Upper lobe of left lung (tissue), 6 donors: ENCODE measurements at regions not wholly inside any gene's neighbourhood (a gene's known extent, or its start where the extent isn't known, plus 50 kb on each side); places are given as distances from the start of the nearest gene placed in this dataset.

Source experiments
- ATAC-seq, 2 donors: fragments of 200-7000 bp; cut with Tn5 transposase; one replicate each; pipeline ENCODE4 v1.9.1; 2022; ENCODE audit warnings: mild to moderate bottlenecking in 2 of 2, moderate library complexity in 2 of 2; ENCODE audit not compliant: low FRiP score in 2 of 2
- DNase-seq, 2 donors: peaks; one replicate each; pipeline ENCODE4 v3.0.0-alpha.2; 2019 to 2020
- H3K27ac ChIP-seq, 4 donors: fragments of 200-600 bp; sonication (generic); one replicate each; pipeline ENCODE4 v1.5.1; 2016 to 2019
- H3K27me3 ChIP-seq, 4 donors: fragments of 200-600 bp; sonication (generic); one replicate each; pipeline ENCODE4 v1.5.1; 2017 to 2019
- H3K36me3 ChIP-seq, 4 donors: fragments of 200-600 bp; sonication (generic); one replicate each; pipeline ENCODE4 v1.5.1; 2016 to 2019
- H3K4me1 ChIP-seq, 4 donors: fragments of 200-600 bp; sonication (generic); one replicate each; pipeline ENCODE4 v1.5.1; 2018 to 2019
- H3K4me3 ChIP-seq, 4 donors: fragments of 200-600 bp; sonication (generic); one replicate each; pipeline ENCODE4 v1.5.1; 2017 to 2019; ENCODE audit warnings: mild to moderate bottlenecking in 2 of 4, moderate library complexity in 1 of 4
- H3K9me3 ChIP-seq, 4 donors: fragments of 200-600 bp; sonication (generic); one replicate each; pipeline ENCODE4 v1.5.1; 2018 to 2019
- EP300 ChIP-seq, 4 donors: sonication (generic); formaldehyde crosslinking; IDR thresholded peaks; one replicate each; pipeline ENCODE4 v1.5.1; 2017; ENCODE audit warnings: antibody characterized with exemption in 4 of 4, control low read depth in 2 of 4
- POLR2A ChIP-seq, 4 donors: fragments of 450-650 bp; IDR thresholded peaks; one replicate each; pipeline ENCODE4 v1.5.1; 2016 to 2017; ENCODE audit warnings: antibody characterized with exemption in 4 of 4, mild to moderate bottlenecking in 2 of 4
- POLR2AphosphoS5 ChIP-seq, 2 donors: sonication (generic); formaldehyde crosslinking; IDR thresholded peaks; one replicate each; pipeline ENCODE4 v1.5.1; 2017; ENCODE audit warnings: antibody characterized with exemption in 2 of 2
- WGBS, 2 donors: methylation state at CpG; one replicate each; pipeline ENCODE4 v1.1.5; 2017 to 2018; 5-methylcytosine and 5-hydroxymethylcytosine counted together
- TF ChIP-seq, protein P1 (sequence below), 6 experiments: fragments of 450-650 bp in 4 of 6; fragments of 200-600 bp in 2 of 6; sonication (generic) in 2 of 6; IDR thresholded peaks; one replicate each; pipeline ENCODE4 v1.5.1; 2016 to 2019; ENCODE audit warnings: antibody characterized with exemption in 6 of 6
- donor health status: DM: no; HTN: no; CAD: no; lungs with moderate emphysema.
- donor health status: DM: no; HTN: yes; CAD: no; lungs with severe emphysema.

DNA sequence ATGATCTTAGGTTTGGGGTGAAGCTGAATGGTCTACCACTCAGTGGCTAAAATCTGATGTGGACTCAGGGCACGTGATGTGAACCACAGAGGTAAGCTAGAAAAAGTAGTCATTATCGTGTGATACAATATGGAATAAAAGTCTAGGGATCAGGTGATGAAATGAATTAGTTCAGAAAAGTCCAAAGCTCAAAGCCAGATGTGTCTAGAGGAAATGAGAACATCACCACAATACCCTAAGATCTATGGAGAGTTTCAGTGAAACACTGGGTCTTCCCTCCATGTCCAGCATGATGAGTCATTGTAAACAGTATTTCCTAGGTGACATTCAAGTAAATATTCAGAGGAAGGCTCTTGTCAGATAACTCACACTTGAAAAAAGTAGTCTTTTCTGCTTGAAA lies 1257.4 kb upstream of the ZEB2 start:
- H3K27me3 ChIP-seq: no peaks in the 10 kb centered on the region
- DNase-seq (no peak), ATAC-seq (no peak)
- no peaks in the 10 kb centered on the region for H3K9me3 ChIP-seq
- H3K4me1 ChIP-seq: no peaks in the 10 kb centered on the region
- no peaks in the 10 kb centered on the region for H3K36me3 ChIP-seq
- no peak overlapping the region for H3K27ac ChIP-seq
- no peak overlapping the region for H3K4me3 ChIP-seq
- WGBS, 2 donors: 91 to 92% methylated on average over 2 of the region's 2 CpGs
- TF ChIP-seq, protein P1, sequence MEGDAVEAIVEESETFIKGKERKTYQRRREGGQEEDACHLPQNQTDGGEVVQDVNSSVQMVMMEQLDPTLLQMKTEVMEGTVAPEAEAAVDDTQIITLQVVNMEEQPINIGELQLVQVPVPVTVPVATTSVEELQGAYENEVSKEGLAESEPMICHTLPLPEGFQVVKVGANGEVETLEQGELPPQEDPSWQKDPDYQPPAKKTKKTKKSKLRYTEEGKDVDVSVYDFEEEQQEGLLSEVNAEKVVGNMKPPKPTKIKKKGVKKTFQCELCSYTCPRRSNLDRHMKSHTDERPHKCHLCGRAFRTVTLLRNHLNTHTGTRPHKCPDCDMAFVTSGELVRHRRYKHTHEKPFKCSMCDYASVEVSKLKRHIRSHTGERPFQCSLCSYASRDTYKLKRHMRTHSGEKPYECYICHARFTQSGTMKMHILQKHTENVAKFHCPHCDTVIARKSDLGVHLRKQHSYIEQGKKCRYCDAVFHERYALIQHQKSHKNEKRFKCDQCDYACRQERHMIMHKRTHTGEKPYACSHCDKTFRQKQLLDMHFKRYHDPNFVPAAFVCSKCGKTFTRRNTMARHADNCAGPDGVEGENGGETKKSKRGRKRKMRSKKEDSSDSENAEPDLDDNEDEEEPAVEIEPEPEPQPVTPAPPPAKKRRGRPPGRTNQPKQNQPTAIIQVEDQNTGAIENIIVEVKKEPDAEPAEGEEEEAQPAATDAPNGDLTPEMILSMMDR (IDR thresholded peaks at IDR 0.05): no peak
- TF ChIP-seq EP300 (IDR thresholded peaks at IDR 0.05) (no peak), POLR2AphosphoS5 (IDR thresholded peaks at IDR 0.05) (no peak), POLR2A (IDR thresholded peaks at IDR 0.05) (no peak)

DNA sequence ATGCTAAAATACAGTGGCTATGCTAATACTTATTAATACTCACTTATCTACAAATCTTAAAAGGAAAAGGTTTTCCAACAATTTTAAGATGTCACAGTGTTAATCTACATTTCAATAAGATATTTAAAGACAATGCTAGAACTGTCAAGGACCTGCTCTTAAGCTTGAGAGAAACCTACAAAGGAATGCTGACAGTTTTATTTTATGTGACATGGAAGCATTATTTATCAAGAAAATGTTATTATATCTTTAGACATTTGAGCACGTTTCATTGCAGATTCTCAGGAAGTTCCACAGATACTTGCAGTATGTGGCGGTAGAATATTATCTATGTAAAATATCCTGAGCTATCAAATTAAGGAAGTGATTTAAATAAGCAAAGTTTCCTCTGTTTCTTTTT lies 1255.7 kb upstream of the ZEB2 start:
- ATAC-seq (no peak), DNase-seq (no peak)
- Histone ChIP-seq H3K4me3 (no peak overlapping the region), H3K4me1 (no peaks in the 10 kb centered on the region), H3K27ac (no peak overlapping the region), H3K36me3 (no peaks in the 10 kb centered on the region), H3K9me3 (no peaks in the 10 kb centered on the region), H3K27me3 (no peaks in the 10 kb centered on the region)
- TF ChIP-seq POLR2A (IDR thresholded peaks at IDR 0.05) (no peak), EP300 (IDR thresholded peaks at IDR 0.05) (no peak), POLR2AphosphoS5 (IDR thresholded peaks at IDR 0.05) (no peak)
- TF ChIP-seq, protein P1 (IDR thresholded peaks at IDR 0.05): no peak
- WGBS, 2 donors: 40 to 54% methylated on average over 2 of the region's 2 CpGs

DNA sequence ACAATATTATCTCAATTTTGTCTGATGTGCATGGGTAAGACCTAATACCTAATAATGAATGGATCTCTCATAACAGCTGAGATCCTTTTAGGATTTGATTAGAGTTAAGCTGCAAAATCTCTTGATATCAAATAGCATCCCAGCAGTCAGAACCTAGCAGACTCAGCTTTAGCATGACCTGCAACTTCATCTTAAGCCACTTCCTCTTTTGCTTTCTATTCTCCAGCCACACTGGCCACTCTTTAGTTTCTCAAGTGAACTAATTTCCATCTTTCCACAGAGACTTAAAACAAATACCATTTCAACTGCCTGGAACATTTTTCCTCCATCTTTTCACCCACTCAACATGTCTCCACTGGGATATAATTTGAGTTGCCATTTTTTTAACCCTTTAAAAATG lies 1251.6 kb upstream of the ZEB2 start:
- no peak for TF ChIP-seq EP300 (IDR thresholded peaks at IDR 0.05)
- H3K4me1 ChIP-seq: no peaks in the 10 kb centered on the region
- H3K36me3 ChIP-seq: no peaks in the 10 kb centered on the region
- H3K27ac ChIP-seq: no peak overlapping the region
- DNase-seq: no peak
- no peak for ATAC-seq
- H3K4me3 ChIP-seq: no peak overlapping the region
- H3K9me3 ChIP-seq: no peaks in the 10 kb centered on the region
- H3K27me3 ChIP-seq: no peaks in the 10 kb centered on the region

DNA sequence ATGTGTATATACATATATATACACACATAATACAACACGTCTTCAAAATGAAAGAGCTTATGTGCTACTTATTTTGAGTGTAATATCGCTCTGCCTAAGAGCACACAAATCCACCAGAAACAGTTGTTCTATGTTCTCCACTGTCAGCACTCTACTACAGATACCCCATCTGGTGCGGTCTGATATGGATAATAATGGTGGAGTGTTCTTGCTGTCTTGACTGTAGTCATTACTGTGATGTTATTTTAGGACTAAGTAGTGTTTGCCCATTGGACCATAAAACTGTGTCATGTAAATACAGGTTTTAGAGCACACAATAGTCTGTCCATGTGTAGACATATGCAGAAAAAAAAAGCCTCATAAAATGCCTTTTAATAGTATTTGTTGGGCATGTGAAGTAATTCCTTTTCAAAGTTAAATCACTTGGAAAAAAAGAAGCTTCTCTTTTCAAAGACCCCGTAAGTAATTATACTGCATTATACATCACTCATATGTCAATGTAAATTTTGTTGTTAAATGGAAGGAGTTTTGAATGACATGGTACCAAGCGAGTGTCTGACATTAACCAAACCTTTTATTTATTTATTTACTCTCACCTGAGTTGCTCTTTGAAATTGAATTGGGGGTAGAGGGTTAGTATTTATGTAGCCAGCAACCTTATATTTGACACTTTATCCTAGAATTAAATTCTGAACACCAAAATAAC lies 1249.2 kb upstream of the ZEB2 start:
- no peaks in the 10 kb centered on the region for H3K27me3 ChIP-seq
- TF ChIP-seq, protein P1 (IDR thresholded peaks at IDR 0.05): no peak
- TF ChIP-seq POLR2A (IDR thresholded peaks at IDR 0.05) (no peak), EP300 (IDR thresholded peaks at IDR 0.05) (no peak), POLR2AphosphoS5 (IDR thresholded peaks at IDR 0.05) (no peak)
- no peak overlapping the region for H3K4me3 ChIP-seq
- 87 to 90% methylated on average over 5 of the region's 5 CpGs for WGBS, 2 donors
- H3K36me3 ChIP-seq: no peaks in the 10 kb centered on the region
- no peaks in the 10 kb centered on the region for H3K4me1 ChIP-seq
- DNase-seq (no peak), ATAC-seq (no peak)
- H3K27ac ChIP-seq: no peak overlapping the region
- H3K9me3 ChIP-seq: no peaks in the 10 kb centered on the region

DNA sequence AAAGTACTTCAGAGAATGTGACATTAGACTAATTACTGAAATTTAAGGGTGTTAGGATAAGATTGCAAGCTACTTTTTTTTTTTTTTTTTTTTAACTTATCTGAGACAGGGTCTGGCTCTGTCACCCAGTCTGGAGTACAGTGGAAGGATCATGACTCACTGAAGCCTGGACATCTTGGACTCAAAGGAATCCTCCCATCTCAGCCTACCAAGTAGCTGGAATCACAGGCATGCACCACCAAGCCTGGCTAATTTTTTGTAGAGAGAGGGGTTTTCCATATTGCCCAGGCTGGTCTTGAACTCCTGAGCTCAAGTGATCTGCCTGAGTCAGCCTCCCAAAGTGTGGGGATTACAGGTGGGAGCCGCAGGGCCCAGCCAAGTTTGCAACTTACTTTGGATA lies 1246.0 kb upstream of the ZEB2 start:
- DNase-seq (no peak), ATAC-seq (no peak)
- 82 to 100% methylated on average over 1 of the region's 1 CpG for WGBS, 2 donors
- no peaks in the 10 kb centered on the region for H3K4me1 ChIP-seq
- H3K9me3 ChIP-seq: no peaks in the 10 kb centered on the region
- H3K27ac ChIP-seq: no peak overlapping the region
- TF ChIP-seq, protein P1 (IDR thresholded peaks at IDR 0.05): no peak
- TF ChIP-seq EP300 (IDR thresholded peaks at IDR 0.05) (no peak), POLR2AphosphoS5 (IDR thresholded peaks at IDR 0.05) (no peak), POLR2A (IDR thresholded peaks at IDR 0.05) (no peak)
- H3K27me3 ChIP-seq: no peaks in the 10 kb centered on the region
- no peaks in the 10 kb centered on the region for H3K36me3 ChIP-seq
- no peak overlapping the region for H3K4me3 ChIP-seq
